SK-N-SH (cell line): ENCODE measurements at regions not wholly inside any gene's neighbourhood (a gene's known extent, or its start where the extent isn't known, plus 50 kb on each side); places are given as distances from the start of the nearest gene placed in this dataset.

Experiments
- CTCF ChIA-PET: fragments of 300-600, 350-600 bp; formaldehyde crosslinking; extraction: SDS; loops from one replicate; lab custom pipeline; 2021; lab: Yijun Ruan, JAX
- POLR2A ChIA-PET: fragments of 350-600 bp; sonication (Branson Sonifier 250); formaldehyde crosslinking; extraction: SDS; loops from one replicate; lab custom pipeline; 2020; ENCODE audit warnings: antibody characterized with exemption, inconsistent platforms; lab: Yijun Ruan, JAX
- DNase-seq: peaks from one replicate; pipeline ENCODE4 v3.0.0; 2012
- H2AFZ ChIP-seq: fragments of 200-600 bp; sonication (generic); 2 replicates; pipeline ENCODE4 v1.8.1; 2016; ENCODE audit warnings: antibody characterized with exemption, mild to moderate bottlenecking, low read depth
- H3F3A ChIP-seq: fragments of 200-600 bp; sonication (generic); replicated peaks from 2 replicates; pipeline ENCODE3; 2016; ENCODE audit warnings: antibody characterized with exemption, mild to moderate bottlenecking; ENCODE audit not compliant: insufficient read depth
- H3K27ac ChIP-seq, 2 experiments: fragments of 200-500 bp in 1 of 2; fragments of 200-600 bp in 1 of 2; sonication (Bioruptor generic) in 1 of 2; sonication (generic), shearing (Covaris generic) in 1 of 2; 2 replicates each; pipeline versions ENCODE4 v1.5.1 to v1.6.1; 2014 to 2016; ENCODE audit warnings: low read depth in 2 of 2, inconsistent platforms in 1 of 2, low read length in 1 of 2, mild to moderate bottlenecking in 1 of 2, mixed read lengths in 1 of 2
- H3K27me3 ChIP-seq: fragments of 200-600 bp; sonication (generic), shearing (Covaris generic); 2 replicates; pipeline ENCODE4 v1.6.1; 2016; ENCODE audit warnings: mixed run types; ENCODE audit not compliant: insufficient read depth
- H3K36me3 ChIP-seq, 2 experiments: fragments of 200-500 bp in 1 of 2; fragments of 200-600 bp in 1 of 2; sonication (Bioruptor generic) in 1 of 2; sonication (generic) in 1 of 2; replicated peaks in 1 of 2; 2 replicates each; pipeline versions ENCODE3 to v1.5.1; 2014 to 2016; ENCODE audit warnings: low read length in 1 of 2, mild to moderate bottlenecking in 1 of 2; ENCODE audit not compliant: insufficient read depth in 2 of 2, control insufficient read depth in 1 of 2
- H3K4me1 ChIP-seq, 2 experiments: fragments of 200-500 bp in 1 of 2; fragments of 200-600 bp in 1 of 2; sonication (Bioruptor generic) in 1 of 2; sonication (generic), shearing (Covaris generic) in 1 of 2; 2 replicates each; pipeline versions ENCODE4 v1.5.1 to v1.6.1; 2014 to 2016; ENCODE audit warnings: low read depth in 1 of 2, low read length in 1 of 2, mixed run types in 1 of 2; ENCODE audit not compliant: insufficient read depth in 2 of 2, control insufficient read depth in 1 of 2
- H3K4me2 ChIP-seq: fragments of 200-600 bp; sonication (generic), shearing (Covaris generic); 2 replicates; pipeline ENCODE4 v1.6.1; 2017; ENCODE audit warnings: mixed run types
- H3K4me3 ChIP-seq, 2 experiments: fragments of 200-500 bp in 1 of 2; fragments of 200-600 bp in 1 of 2; sonication (Bioruptor generic) in 1 of 2; sonication (generic), shearing (Covaris generic) in 1 of 2; 2 replicates each; pipeline versions ENCODE4 v1.5.1 to v1.8.1; 2014 to 2016; ENCODE audit warnings: low read depth in 2 of 2, inconsistent platforms in 1 of 2, low read length in 1 of 2, mild to moderate bottlenecking in 1 of 2, mixed read lengths in 1 of 2, moderate library complexity in 1 of 2
- H3K79me2 ChIP-seq: fragments of 200-600 bp; sonication (generic); 2 replicates; pipeline ENCODE4 v1.8.1; 2017; ENCODE audit warnings: mild to moderate bottlenecking; ENCODE audit not compliant: insufficient read depth
- H3K9ac ChIP-seq: fragments of 200-600 bp; sonication (generic); 2 replicates; pipeline ENCODE4 v1.6.1; 2017; ENCODE audit warnings: mixed run types
- H3K9me2 ChIP-seq: fragments of 200-600 bp; sonication (generic); 2 replicates; pipeline ENCODE4 v1.6.1; 2017; ENCODE audit warnings: mixed run types
- H3K9me3 ChIP-seq: fragments of 200-600 bp; sonication (generic); 2 replicates; pipeline ENCODE4 v1.6.1; 2017; ENCODE audit warnings: mixed run types, mild to moderate bottlenecking, moderate library complexity
- H4K20me1 ChIP-seq: fragments of 200-600 bp; sonication (generic); 2 replicates; pipeline ENCODE4 v1.6.1; 2017; ENCODE audit warnings: mild to moderate bottlenecking, mixed run types; ENCODE audit not compliant: insufficient read depth
- ELF1 ChIP-seq: IDR thresholded peaks from 2 replicates; pipeline ENCODE4 v1.4.0; 2012
- EP300 ChIP-seq, 2 experiments: IDR thresholded peaks; 2 replicates each; pipeline versions ENCODE4 v1.4.0 to v1.6.1; 2012; ENCODE audit warnings: borderline replicate concordance in 1 of 2, low read depth in 1 of 2, low read length in 1 of 2
- EZH2phosphoT487 ChIP-seq: fragments of 200-600 bp; sonication (generic); IDR thresholded peaks from 2 replicates; pipeline ENCODE4 v1.6.1; 2017; ENCODE audit warnings: low read depth, mixed run types, mild to moderate bottlenecking, antibody characterized with exemption, moderate library complexity, borderline replicate concordance
- FOSL2 ChIP-seq: IDR thresholded peaks from 2 replicates; pipeline ENCODE4 v1.4.0; 2012; ENCODE audit warnings: low read depth, mild to moderate bottlenecking, moderate library complexity, borderline replicate concordance
- FOXJ3 ChIP-seq: sonication (generic); formaldehyde crosslinking; IDR thresholded peaks from 2 replicates; pipeline ENCODE4 v1.5.1; 2020; ENCODE audit warnings: mild to moderate bottlenecking, missing genetic modification reagents
- FOXM1 ChIP-seq: IDR thresholded peaks from 2 replicates; pipeline ENCODE4 v1.4.0; 2012; ENCODE audit warnings: low read depth, mild to moderate bottlenecking
- GABPA ChIP-seq: IDR thresholded peaks from 2 replicates; pipeline ENCODE4 v1.4.0; 2012; ENCODE audit warnings: low read depth, mild to moderate bottlenecking
- GATA2 ChIP-seq: sonication (generic); formaldehyde crosslinking; IDR thresholded peaks from 2 replicates; pipeline ENCODE4 v1.5.0; 2020; ENCODE audit warnings: mild to moderate bottlenecking, missing genetic modification reagents
- JUND ChIP-seq: IDR thresholded peaks from 2 replicates; pipeline ENCODE4 v1.4.0; 2012
- MAX ChIP-seq: IDR thresholded peaks from 2 replicates; pipeline ENCODE4 v1.4.0; 2012; ENCODE audit warnings: low read depth
- MEF2A ChIP-seq: IDR thresholded peaks from 2 replicates; pipeline ENCODE4 v1.4.0; 2012; ENCODE audit warnings: low read depth, borderline replicate concordance
- MXI1 ChIP-seq: IDR thresholded peaks from 2 replicates; pipeline ENCODE4 v1.6.1; 2012; ENCODE audit warnings: mild to moderate bottlenecking, low read depth, low read length, improper control_type of control experiment
- NFIC ChIP-seq: IDR thresholded peaks from 2 replicates; pipeline ENCODE4 v1.4.0; 2012; ENCODE audit warnings: borderline replicate concordance
- NRF1 ChIP-seq: IDR thresholded peaks from 2 replicates; pipeline ENCODE4 v1.6.1; 2012; ENCODE audit warnings: low read depth, mild to moderate bottlenecking, low read length
- POLR2AphosphoS5 ChIP-seq: IDR thresholded peaks from 2 replicates; pipeline ENCODE4 v1.6.1; 2012; ENCODE audit warnings: low read depth, low read length
- RCOR1 ChIP-seq: fragments of 150-350 bp; IDR thresholded peaks from 2 replicates; pipeline ENCODE4 v1.6.1; 2017; ENCODE audit warnings: antibody characterized with exemption, low read length
- REST ChIP-seq: IDR thresholded peaks from 2 replicates; pipeline ENCODE4 v1.6.1; 2012; ENCODE audit warnings: mild to moderate bottlenecking, low read depth, low read length, moderate library complexity
- SIN3A ChIP-seq: IDR thresholded peaks from 2 replicates; pipeline ENCODE4 v1.6.1; 2012; ENCODE audit warnings: low read depth, mild to moderate bottlenecking, low read length, moderate library complexity, borderline replicate concordance
- YY1 ChIP-seq: IDR thresholded peaks from 2 replicates; pipeline ENCODE4 v1.4.0; 2012; ENCODE audit warnings: low read depth, mild to moderate bottlenecking
- WGBS: methylation state at CpG from one replicate; pipeline ENCODE4 v1.1.6; 2017; ENCODE audit warnings: low lambda C conversion rate; 5-methylcytosine and 5-hydroxymethylcytosine counted together

- no peaks in the 10 kb centered on the region for H3K27me3 ChIP-seq
- H3K4me3 ChIP-seq = no peak overlapping the region
- no peak overlapping the region for H3K9ac ChIP-seq
- H3K9me2 ChIP-seq = no peaks in the 10 kb centered on the region
- DNase-seq = no peak
- no peaks in the 10 kb centered on the region for H3K9me3 ChIP-seq
- H3F3A ChIP-seq = no peaks in the 10 kb centered on the region
- no peaks in the 10 kb centered on the region for H4K20me1 ChIP-seq
- ChIA-PET CTCF (no interaction called here), POLR2A (no interaction called here)
- H3K4me1 ChIP-seq = no peaks in the 10 kb centered on the region
- no peak overlapping the region for H3K27ac ChIP-seq
- 40% methylated on average over 3 of the region's 3 CpGs for WGBS
- no peaks in the 10 kb centered on the region for H3K36me3 ChIP-seq
- H3K79me2 ChIP-seq = no peaks in the 10 kb centered on the region
- H3K4me2 ChIP-seq = no peak overlapping the region
- TF ChIP-seq SIN3A = no peak
- TF ChIP-seq GABPA = no peak
- no peak for TF ChIP-seq REST
- no peak for TF ChIP-seq GATA2 (CRISPR knock-in tag)
- no peak for TF ChIP-seq MXI1
- no peak for TF ChIP-seq RCOR1
- no peak for TF ChIP-seq FOXJ3 (CRISPR knock-in tag)
- TF ChIP-seq MEF2A = no peak
- no peak for TF ChIP-seq YY1
- TF ChIP-seq NFIC = no peak
- H2AFZ ChIP-seq = no peak overlapping the region
Measured at GRCh38 chr1:165992533-165992932, 165.1 kb downstream of the UCK2 start.

- Histone ChIP-seq H3K9me3 (no peaks in the 10 kb centered on the region), H2AFZ (no peak overlapping the region), H3K9ac (no peak overlapping the region), H4K20me1 (no peaks in the 10 kb centered on the region), H3K27me3 (no peaks in the 10 kb centered on the region), H3K4me1 (no peaks in the 10 kb centered on the region), H3K4me2 (no peak overlapping the region), H3K9me2 (no peaks in the 10 kb centered on the region), H3K79me2 (no peaks in the 10 kb centered on the region), H3K27ac (no peak overlapping the region), H3F3A (no peaks in the 10 kb centered on the region), H3K36me3 (no peaks in the 10 kb centered on the region), H3K4me3 (no peak overlapping the region)
- CTCF ChIA-PET = no interaction called here
- POLR2A ChIA-PET = no interaction called here
- TF ChIP-seq ELF1 = no peak
- TF ChIP-seq NRF1 = no peak
- no peak for TF ChIP-seq FOSL2
- TF ChIP-seq EP300 (IDR thresholded peaks at IDR 0.05; ENCODE audit: borderline replicate concordance in 1 of 2, low read depth in 1 of 2, low read length in 1 of 2) = no peak
- TF ChIP-seq JUND = no peak
- TF ChIP-seq MEF2A = no peak
- TF ChIP-seq EZH2phosphoT487 = no peak
- TF ChIP-seq REST = no peak
- TF ChIP-seq MAX = no peak
- TF ChIP-seq GABPA = no peak
- TF ChIP-seq POLR2AphosphoS5 = no peak
- no peak for TF ChIP-seq NFIC
- TF ChIP-seq MXI1 = no peak
- no peak for TF ChIP-seq FOXM1
- no peak for DNase-seq
- WGBS = 29% methylated on average over 4 of the region's 4 CpGs
Measured at GRCh38 chr1:165994107-165994506, 166.7 kb downstream of the UCK2 start.
